ENCODE measurements at regions not wholly inside any gene's neighbourhood (a gene's known extent, or its start where the extent isn't known, plus 50 kb on each side); places are given as distances from the start of the nearest gene placed in this dataset.

DNA sequence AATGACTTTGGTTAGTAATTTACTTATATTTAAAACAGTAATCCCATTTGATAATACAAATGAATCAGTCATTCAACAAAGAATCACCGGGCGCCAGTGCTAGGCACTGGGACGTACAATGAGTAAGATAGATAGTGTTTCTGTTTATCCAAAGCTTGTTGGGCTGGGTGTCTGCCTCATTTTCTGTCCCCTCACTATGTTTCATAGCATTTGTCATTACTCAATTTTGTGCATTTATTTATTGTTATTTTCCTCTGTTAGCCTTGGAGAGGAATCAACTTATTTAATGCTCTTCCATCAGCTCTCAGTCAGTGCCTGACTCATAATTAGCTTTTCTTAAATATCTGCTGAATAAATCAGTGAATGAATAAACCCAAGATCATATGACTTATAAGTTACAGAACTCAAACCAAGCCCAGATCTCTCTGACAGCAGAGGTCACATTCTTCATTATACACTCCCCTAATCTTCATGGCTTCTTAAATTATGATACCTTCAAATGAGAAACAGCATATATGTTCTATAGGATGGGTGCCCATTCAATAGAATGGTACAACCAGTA, 86.2 kb downstream of the TSPAN8 start:
- Mint-ChIP-seq H3K9me3 (no peaks in the 10 kb centered on the region), H3K4me1 (no peaks in the 10 kb centered on the region), H3K4me3 (no peak overlapping the region), H3K27ac (no peak overlapping the region), H3K27me3 (no peaks in the 10 kb centered on the region), H3K36me3 (ENCODE audit: low read depth) (no peaks in the 10 kb centered on the region)
- DNase-seq: no peak
- ChIA-PET CTCF (no interaction called here), POLR2A (no interaction called here)

DNA sequence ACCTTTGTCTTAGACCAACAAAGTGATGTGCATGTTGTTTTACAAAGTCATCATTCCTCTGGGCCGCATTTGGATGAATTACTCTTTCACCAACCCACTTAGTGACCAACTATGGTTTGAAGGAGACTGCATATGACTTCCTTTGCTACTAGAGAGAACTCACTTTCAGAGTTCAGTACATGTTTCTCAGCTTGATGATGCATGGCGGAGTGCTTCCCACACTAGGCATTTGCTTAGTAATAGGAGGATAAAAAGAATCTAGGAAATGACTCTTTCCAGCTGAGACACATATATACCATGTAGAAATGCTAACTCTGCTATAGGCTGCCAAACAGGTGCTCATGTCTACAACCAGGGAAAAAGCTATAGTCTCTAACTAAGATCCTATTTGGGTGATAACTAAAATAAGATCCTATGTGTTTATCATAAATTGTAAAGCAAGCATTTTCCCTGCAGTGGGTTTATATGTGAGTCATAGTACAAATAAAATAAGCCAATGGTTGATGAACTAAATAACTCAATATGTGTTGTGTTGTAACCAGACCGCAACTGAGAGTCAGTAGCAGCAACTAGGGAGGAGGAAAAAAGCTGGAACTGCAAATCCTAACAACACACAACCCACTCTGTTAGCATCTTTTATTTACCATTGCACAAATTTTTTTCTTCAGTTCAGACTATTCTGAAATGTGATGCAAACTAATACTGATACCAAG, 87.2 kb downstream of the TSPAN8 start:
- Mint-ChIP-seq H3K4me3 (no peak overlapping the region), H3K36me3 (ENCODE audit: low read depth) (no peaks in the 10 kb centered on the region), H3K27ac (no peak overlapping the region), H3K9me3 (no peaks in the 10 kb centered on the region), H3K27me3 (no peaks in the 10 kb centered on the region), H3K4me1 (no peaks in the 10 kb centered on the region)
- CTCF ChIA-PET: no interaction called here
- no peak for DNase-seq
- POLR2A ChIA-PET: no interaction called here

DNA sequence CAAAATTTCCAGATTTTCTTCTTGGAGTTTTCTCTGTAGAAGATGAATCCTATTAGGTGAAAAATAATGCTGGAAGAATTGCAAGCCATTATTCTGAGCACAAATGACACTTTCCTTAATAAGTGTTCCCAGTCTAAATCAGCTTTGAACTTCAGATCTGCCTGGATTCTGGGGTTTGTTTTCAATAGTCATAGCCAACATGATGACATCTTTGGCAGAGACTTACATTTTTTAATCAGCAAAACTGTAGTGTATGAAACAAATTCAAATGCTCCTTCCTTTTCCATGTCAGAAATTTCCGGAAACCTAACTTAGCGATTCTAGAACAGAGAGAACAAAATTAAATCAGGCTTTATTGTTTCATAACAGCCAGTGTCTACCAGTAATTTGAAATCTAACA, 88.5 kb downstream of the TSPAN8 start:
- Mint-ChIP-seq H3K27ac (no peak overlapping the region), H3K27me3 (no peaks in the 10 kb centered on the region), H3K4me3 (no peak overlapping the region), H3K4me1 (no peaks in the 10 kb centered on the region), H3K36me3 (ENCODE audit: low read depth) (no peaks in the 10 kb centered on the region), H3K9me3 (no peaks in the 10 kb centered on the region)
- ChIA-PET CTCF (no interaction called here), POLR2A (no interaction called here)
- DNase-seq: no peak

DNA sequence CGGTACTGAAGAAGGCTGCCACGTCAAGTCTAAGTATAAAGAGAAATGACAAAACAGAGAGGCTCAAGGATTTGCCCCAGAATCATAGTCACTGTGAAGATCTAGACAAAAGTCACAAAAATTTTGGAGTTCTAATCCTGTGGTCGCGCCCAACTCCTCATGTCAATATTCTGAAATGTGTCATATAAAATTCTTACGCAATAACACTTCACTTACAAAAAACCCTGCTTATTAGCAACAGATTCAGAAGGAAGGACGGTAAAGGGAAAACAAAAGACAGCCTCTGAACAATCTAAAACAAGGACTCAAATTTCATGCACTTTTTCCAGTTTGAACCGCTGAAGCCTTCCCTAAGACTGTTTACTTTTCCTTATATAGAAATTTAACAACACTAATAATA, 94.7 kb downstream of the TSPAN8 start:
- POLR2A ChIA-PET: no interaction called here
- Mint-ChIP-seq H3K9me3 (no peaks in the 10 kb centered on the region), H3K27me3 (no peaks in the 10 kb centered on the region), H3K4me1 (no peaks in the 10 kb centered on the region), H3K36me3 (ENCODE audit: low read depth) (no peaks in the 10 kb centered on the region), H3K4me3 (no peak overlapping the region), H3K27ac (no peak overlapping the region)
- DNase-seq: no peak
- CTCF ChIA-PET: no interaction called here

DNA sequence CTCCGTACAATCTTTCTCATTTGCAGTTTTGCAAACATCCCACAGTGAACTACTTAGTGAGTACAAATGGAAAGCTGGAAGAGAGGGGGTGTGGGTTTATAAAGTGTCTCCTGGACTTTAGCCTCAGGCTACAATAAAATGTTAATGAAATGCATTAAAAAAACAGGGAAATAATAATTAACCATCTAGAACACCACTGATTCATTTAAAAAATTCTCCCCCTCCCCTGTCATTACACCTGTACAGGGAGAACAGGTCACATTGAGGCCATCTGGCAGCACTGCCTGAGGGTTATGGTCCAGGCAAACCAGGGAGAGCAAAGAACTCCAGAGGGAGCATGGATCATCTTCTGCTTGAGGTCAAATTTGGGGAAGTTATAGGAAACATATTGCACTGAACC, 96.3 kb downstream of the TSPAN8 start:
- Mint-ChIP-seq H3K27me3 (no peaks in the 10 kb centered on the region), H3K9me3 (no peaks in the 10 kb centered on the region), H3K36me3 (ENCODE audit: low read depth) (no peaks in the 10 kb centered on the region), H3K4me3 (no peak overlapping the region), H3K4me1 (no peaks in the 10 kb centered on the region), H3K27ac (no peak overlapping the region)
- ChIA-PET POLR2A (no interaction called here), CTCF (no interaction called here)
- DNase-seq: no peak

DNA sequence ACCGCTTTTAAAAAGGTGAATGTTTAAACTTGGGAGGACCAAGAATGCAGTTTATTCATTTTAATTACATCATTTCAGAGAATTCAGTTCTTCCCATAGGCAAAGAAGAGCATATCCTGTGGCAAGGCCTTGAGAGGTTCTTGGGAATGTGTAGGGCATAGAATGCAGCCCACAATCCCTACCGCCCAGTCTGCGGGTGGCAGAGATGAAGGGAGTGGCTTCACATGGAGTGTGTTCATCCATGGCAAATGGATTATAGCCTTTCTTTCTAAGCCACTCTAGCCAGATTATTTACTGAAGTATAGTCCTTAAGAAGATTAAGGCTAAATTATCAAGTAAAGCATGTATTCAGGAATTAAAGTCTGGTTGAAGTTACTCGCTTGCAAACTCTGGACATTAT, 97.4 kb downstream of the TSPAN8 start:
- no peak overlapping the region for H3K4me3 Mint-ChIP-seq
- no peak for DNase-seq
- H3K4me1 Mint-ChIP-seq: no peaks in the 10 kb centered on the region
- CTCF ChIA-PET: no interaction called here
- POLR2A ChIA-PET: no interaction called here
- no peaks in the 10 kb centered on the region for H3K36me3 Mint-ChIP-seq (ENCODE audit: low read depth)
- H3K9me3 Mint-ChIP-seq: no peaks in the 10 kb centered on the region
- no peaks in the 10 kb centered on the region for H3K27me3 Mint-ChIP-seq
- no peak overlapping the region for H3K27ac Mint-ChIP-seq

DNA sequence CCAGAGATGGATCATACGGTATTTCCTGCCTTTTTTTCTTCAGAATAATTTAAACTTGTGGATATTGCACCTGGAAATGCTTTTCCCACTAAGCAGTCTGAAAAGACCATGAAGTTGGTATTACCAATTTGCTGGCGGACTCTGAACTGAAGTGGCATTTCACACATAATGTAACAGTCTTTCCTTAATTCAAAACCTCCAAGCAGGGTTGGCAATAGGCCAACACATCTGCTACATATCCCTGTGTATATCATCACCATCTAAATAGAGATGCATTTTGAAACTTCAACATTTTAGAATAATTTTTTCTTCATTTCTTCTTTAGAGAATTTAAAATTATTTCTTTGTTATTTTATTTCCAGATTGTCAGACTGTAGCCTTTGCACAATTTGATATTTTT, 100.5 kb downstream of the TSPAN8 start:
- ChIA-PET CTCF (no interaction called here), POLR2A (no interaction called here)
- no peaks in the 10 kb centered on the region for H3K4me1 Mint-ChIP-seq
- no peak overlapping the region for H3K27ac Mint-ChIP-seq
- no peaks in the 10 kb centered on the region for H3K27me3 Mint-ChIP-seq
- H3K9me3 Mint-ChIP-seq: no peaks in the 10 kb centered on the region
- H3K4me3 Mint-ChIP-seq: no peak overlapping the region
- H3K36me3 Mint-ChIP-seq (ENCODE audit: low read depth): no peaks in the 10 kb centered on the region
- no peak for DNase-seq

DNA sequence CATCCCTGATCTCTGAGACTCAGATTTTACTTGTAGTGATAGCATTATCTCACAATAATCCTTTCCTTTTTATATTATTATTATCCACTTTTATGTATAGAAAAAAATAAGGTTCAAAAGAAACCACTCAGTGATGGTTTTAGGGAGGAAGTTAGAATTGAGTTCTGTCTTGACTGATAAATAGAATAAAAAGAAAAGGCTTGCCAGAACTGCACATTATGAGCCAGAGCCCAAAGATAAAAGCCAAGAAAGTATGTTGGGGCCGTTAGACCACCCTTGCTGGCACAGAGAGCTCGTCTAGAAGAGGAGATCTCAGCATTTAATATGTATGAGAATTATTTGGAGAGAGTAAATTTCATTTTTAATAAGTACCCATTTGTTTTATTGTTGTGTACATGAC, 103.2 kb downstream of the TSPAN8 start:
- H3K9me3 Mint-ChIP-seq: no peaks in the 10 kb centered on the region
- H3K4me1 Mint-ChIP-seq: no peaks in the 10 kb centered on the region
- no peaks in the 10 kb centered on the region for H3K27me3 Mint-ChIP-seq
- POLR2A ChIA-PET: no interaction called here
- no peak for DNase-seq
- no peak overlapping the region for H3K27ac Mint-ChIP-seq
- H3K4me3 Mint-ChIP-seq: no peak overlapping the region
- no peaks in the 10 kb centered on the region for H3K36me3 Mint-ChIP-seq (ENCODE audit: low read depth)
- CTCF ChIA-PET: no interaction called here

DNA sequence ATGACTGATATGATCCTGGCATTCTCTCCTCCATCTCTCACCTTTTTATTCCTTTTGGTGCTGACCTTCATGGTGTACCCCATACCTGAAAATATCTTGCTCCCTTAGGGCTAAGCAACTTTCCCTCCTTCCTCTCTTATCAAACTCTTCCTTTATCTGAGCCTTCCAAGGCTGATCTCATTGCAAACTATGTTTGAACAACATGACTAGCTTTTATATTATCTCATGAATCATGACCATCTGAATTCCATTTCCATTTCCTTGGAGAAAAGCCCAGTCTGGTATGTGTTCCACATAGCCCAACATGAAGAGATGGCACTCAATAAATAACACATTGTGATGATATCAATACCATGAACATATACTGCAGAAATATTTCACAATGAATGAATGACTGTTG, 111.6 kb downstream of the TSPAN8 start:
- Mint-ChIP-seq H3K27ac (no peak overlapping the region), H3K4me3 (no peak overlapping the region), H3K27me3 (no peaks in the 10 kb centered on the region), H3K9me3 (no peaks in the 10 kb centered on the region), H3K36me3 (ENCODE audit: low read depth) (no peaks in the 10 kb centered on the region), H3K4me1 (no peaks in the 10 kb centered on the region)
- CTCF ChIA-PET: no interaction called here
- POLR2A ChIA-PET: no interaction called here
- no peak for DNase-seq

DNA sequence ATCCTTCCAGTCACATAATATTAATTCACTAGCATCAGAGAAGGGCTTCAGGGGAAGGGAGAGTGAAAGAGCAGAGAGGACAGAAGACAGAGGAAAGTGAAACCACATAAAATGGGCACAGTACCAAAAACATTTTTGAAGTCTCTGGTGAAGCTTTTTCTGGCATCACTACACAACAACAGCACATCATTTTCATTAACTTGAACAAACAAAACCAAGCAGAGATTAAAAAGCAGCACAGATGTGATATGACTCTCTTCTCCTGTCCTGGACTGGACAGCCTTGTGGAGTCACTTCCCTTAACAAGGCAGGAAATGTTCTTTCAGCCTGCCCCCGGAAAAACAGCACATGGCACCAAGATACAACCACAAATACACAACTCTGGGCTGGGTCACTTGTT, 112.0 kb downstream of the TSPAN8 start:
- no peak overlapping the region for H3K4me3 Mint-ChIP-seq
- ChIA-PET POLR2A (no interaction called here), CTCF (no interaction called here)
- H3K36me3 Mint-ChIP-seq (ENCODE audit: low read depth): no peaks in the 10 kb centered on the region
- H3K9me3 Mint-ChIP-seq: no peaks in the 10 kb centered on the region
- H3K4me1 Mint-ChIP-seq: no peaks in the 10 kb centered on the region
- H3K27ac Mint-ChIP-seq: no peak overlapping the region
- no peaks in the 10 kb centered on the region for H3K27me3 Mint-ChIP-seq
- no peak for DNase-seq

DNA sequence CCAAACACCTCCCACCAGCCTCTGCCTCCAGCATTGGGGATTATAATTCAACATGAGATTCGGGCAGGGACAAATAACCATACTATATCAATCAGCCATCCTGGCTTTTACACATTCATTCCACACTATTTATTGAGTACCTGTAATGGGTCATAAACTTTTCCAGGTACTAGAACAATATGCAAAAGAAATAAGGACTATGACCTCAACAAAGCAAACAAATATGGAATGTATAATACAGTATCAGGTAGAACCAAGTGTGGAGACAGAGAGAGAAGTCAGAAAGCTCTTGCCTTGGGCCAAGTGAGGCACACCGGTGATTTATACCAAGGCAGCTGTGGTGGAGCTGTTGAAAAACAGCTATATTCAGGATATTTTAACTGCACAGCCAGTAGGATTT, 116.3 kb downstream of the TSPAN8 start:
- H3K27ac Mint-ChIP-seq: no peak overlapping the region
- H3K9me3 Mint-ChIP-seq: no peaks in the 10 kb centered on the region
- ChIA-PET CTCF (no interaction called here), POLR2A (no interaction called here)
- H3K36me3 Mint-ChIP-seq (ENCODE audit: low read depth): no peaks in the 10 kb centered on the region
- DNase-seq: no peak
- no peaks in the 10 kb centered on the region for H3K4me1 Mint-ChIP-seq
- no peak overlapping the region for H3K4me3 Mint-ChIP-seq
- H3K27me3 Mint-ChIP-seq: no peaks in the 10 kb centered on the region

DNA sequence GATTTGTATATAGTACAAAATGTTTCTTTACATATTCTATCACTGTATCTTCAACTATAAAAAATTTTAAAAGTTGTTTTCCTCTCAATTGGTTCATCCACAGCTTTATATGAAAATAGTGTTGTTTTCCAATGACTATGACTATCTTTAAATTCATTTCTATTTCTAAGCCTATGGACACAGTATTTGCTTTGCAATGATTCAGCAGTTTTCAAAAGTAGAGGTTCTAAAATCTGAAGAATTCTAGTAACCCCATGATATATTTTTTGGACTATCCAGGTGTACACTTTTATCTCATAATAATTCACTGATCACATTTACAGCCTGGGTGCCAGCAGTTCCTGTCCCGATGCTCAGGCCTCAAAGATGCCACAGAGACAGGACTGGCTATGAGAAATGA, 118.4 kb upstream of the PTPRR start:
- POLR2A ChIA-PET: no interaction called here
- Mint-ChIP-seq H3K27ac (no peak overlapping the region), H3K4me1 (no peaks in the 10 kb centered on the region), H3K27me3 (no peaks in the 10 kb centered on the region), H3K9me3 (no peaks in the 10 kb centered on the region), H3K36me3 (ENCODE audit: low read depth) (no peaks in the 10 kb centered on the region), H3K4me3 (no peak overlapping the region)
- CTCF ChIA-PET: no interaction called here
- DNase-seq: no peak

DNA sequence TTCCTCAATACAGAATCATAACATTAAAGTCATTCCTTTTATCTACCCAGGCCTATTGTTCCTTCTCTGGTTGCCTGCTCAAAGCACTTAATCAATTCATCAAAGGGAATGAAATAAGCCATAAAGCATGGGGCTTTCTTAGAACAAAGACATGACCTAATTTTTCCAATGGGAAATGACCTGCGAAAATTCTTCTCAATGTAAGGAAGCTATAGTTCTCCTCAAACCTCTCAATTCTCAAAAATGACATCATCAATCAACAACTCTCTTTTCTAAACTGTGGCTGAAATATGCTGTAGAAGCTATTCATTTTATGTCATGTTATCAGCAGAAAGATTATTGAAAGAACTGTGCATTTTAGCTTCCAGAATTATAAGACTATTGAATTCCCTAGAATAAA, 116.0 kb upstream of the PTPRR start:
- DNase-seq: no peak
- no peak overlapping the region for H3K4me3 Mint-ChIP-seq
- no peak overlapping the region for H3K27ac Mint-ChIP-seq
- H3K4me1 Mint-ChIP-seq: no peaks in the 10 kb centered on the region
- CTCF ChIA-PET: no interaction called here
- POLR2A ChIA-PET: no interaction called here
- no peaks in the 10 kb centered on the region for H3K36me3 Mint-ChIP-seq (ENCODE audit: low read depth)
- no peaks in the 10 kb centered on the region for H3K27me3 Mint-ChIP-seq
- H3K9me3 Mint-ChIP-seq: no peaks in the 10 kb centered on the region

DNA sequence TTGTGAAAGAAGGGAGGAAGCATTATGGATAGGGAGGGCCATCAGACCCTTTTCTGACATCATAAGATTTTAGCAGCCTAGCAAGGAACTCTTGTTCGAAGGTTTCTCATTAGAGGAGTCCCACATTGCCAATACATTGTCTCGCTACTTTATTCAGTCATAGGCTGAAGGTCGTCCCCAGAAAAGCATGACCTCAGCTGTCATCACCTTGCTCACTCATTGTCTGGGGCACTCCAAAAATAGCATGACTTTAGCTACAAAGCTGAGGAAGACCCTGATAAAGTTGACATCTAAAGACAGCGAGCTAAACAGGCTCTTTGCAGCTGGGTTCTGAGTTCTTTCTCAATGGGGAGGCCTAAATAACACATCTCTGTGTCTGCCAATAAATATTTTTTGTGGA, 112.4 kb upstream of the PTPRR start:
- ChIA-PET POLR2A (no interaction called here), CTCF (no interaction called here)
- DNase-seq: no peak
- H3K4me3 Mint-ChIP-seq: no peak overlapping the region
- H3K36me3 Mint-ChIP-seq (ENCODE audit: low read depth): no peaks in the 10 kb centered on the region
- H3K9me3 Mint-ChIP-seq: no peaks in the 10 kb centered on the region
- no peaks in the 10 kb centered on the region for H3K27me3 Mint-ChIP-seq
- no peaks in the 10 kb centered on the region for H3K4me1 Mint-ChIP-seq
- no peak overlapping the region for H3K27ac Mint-ChIP-seq

Data from activated CD4-positive, alpha-beta T cell treated with anti-CD3 and anti-CD28 coated beads, Interleukin-2, amount 10 ng/mL, durations not matched to agents 7 days and 5 days (primary cell).